Heart left ventricle (tissue), 16 donors: ENCODE measurements at regions not wholly inside any gene's neighbourhood (a gene's known extent, or its start where the extent isn't known, plus 50 kb on each side); places are given as distances from the start of the nearest gene placed in this dataset.

Experiments used
- ATAC-seq, 4 donors: fragments of 200-7000 bp; cut with Tn5 transposase; one replicate each; pipeline ENCODE4 v1.9.1; 2020 to 2022; ENCODE audit warnings: moderate library complexity in 4 of 4, mild to moderate bottlenecking in 3 of 4, moderate number of reproducible peaks in 1 of 4
- DNase-seq, 5 donors: peaks; one replicate each; pipeline ENCODE4 v3.0.0-alpha.2; 2020
- H3K27ac ChIP-seq, 12 donors: fragments of 200-600 bp; sonication (generic) in 4 of 12; one replicate each; pipeline versions ENCODE4 v1.5.0 to v1.8.0; 2016 to 2022; ENCODE audit warnings: mild to moderate bottlenecking in 2 of 12
- H3K27me3 ChIP-seq, 9 donors: fragments of 200-600 bp; sonication (generic) in 2 of 9; one replicate each; pipeline versions ENCODE4 v1.5.1 to v1.8.0; 2016 to 2022; ENCODE audit warnings: mild to moderate bottlenecking in 3 of 9
- H3K36me3 ChIP-seq, 9 donors: fragments of 200-600 bp; sonication (generic) in 2 of 9; one replicate each; pipeline versions ENCODE4 v1.5.0 to v1.8.0; 2018 to 2022; ENCODE audit warnings: mild to moderate bottlenecking in 2 of 9
- H3K4me1 ChIP-seq, 12 donors: fragments of 200-600 bp; sonication (generic) in 4 of 12; one replicate each; pipeline versions ENCODE4 v1.5.0 to v1.8.0; 2016 to 2022; ENCODE audit warnings: mild to moderate bottlenecking in 3 of 12
- H3K4me3 ChIP-seq, 12 donors: fragments of 200-600 bp; sonication (generic) in 4 of 12; one replicate each; pipeline versions ENCODE4 v1.5.0 to v1.8.0; 2017 to 2022; ENCODE audit warnings: mild to moderate bottlenecking in 9 of 12, moderate library complexity in 4 of 12
- H3K9me3 ChIP-seq, 12 donors: fragments of 200-600 bp; sonication (generic) in 4 of 12; one replicate each; pipeline versions ENCODE4 v1.5.0 to v1.8.0; 2016 to 2022; ENCODE audit warnings: mild to moderate bottlenecking in 1 of 12
- CTCF ChIP-seq, 12 donors: fragments of 200-600 bp; sonication (generic) in 4 of 12; IDR thresholded peaks; one replicate each; pipeline versions ENCODE4 v1.5.0 to v1.8.0; 2018 to 2022; ENCODE audit warnings: antibody characterized with exemption in 12 of 12, mild to moderate bottlenecking in 5 of 12
- POLR2A ChIP-seq, 2 donors: fragments of 450-650 bp; IDR thresholded peaks; one replicate each; pipeline ENCODE4 v1.6.1; 2017; ENCODE audit warnings: antibody characterized with exemption in 2 of 2, mild to moderate bottlenecking in 2 of 2, moderate library complexity in 2 of 2
- WGBS, 4 donors: extraction: QIAGEN DNeasy Blood & Tissue Kit in 2 of 4; methylation state at CpG; one replicate each; pipeline versions ENCODE4 v1.1.5 to v1.1.7; 2013 to 2018; 5-methylcytosine and 5-hydroxymethylcytosine counted together
- intact Hi-C, 10 donors: fragments of 100-400 bp; cut with DNase I; formaldehyde crosslinking; loops; one replicate each; pipeline versions ENCODE4 v1.11.1 to v1.14.2; 2022
- donor health status: ischemic (EF 13 %, LVEDD 7.1; RV severe dilation, severe dysfunction).
- donor health status: healthy with polysubstance abuse.
- donor health status: DM: no; HTN: yes; CAD: no.
- donor health status: DM: no; HTN: no; CAD: no.
- donor health status: ischemic (EF 25% LVEDD 6.9; RV normal size, moderate dysfunction).
- donor health status: ischemic (EF 25% LVEDD 5.7; RV mildly dilated, moderate dysfunction).
- donor health status: healthy.
- donor health status: DM: yes; HTN: yes; CAD: no.
- donor health status: ischemic (EF 35%, LVEDD 5.7; RV mildly dilated, moderate dysfunction).
- donor health status: nonischemic (EF 11% LVEDD 7.7; RV severe dilation, severe dysfunction).
- donor health status: DM: yes; HTN: yes; CAD: no.
- donor health status: PGD.
- donor health status: ischemic (EF 29% LVEDD 5.4; RV normal size, mild dysfunction).
- donor health status: nonischemic (EF 23%, LVEDD 6.1; RV moderate dilation, normal function).

- WGBS, 4 donors, result 91 to 92% (median 91%) methylated on average over 8 to 9 of the region's 9 CpGs
- DNase-seq (no peak), ATAC-seq (peak in 1 of 4 donors; percentile 11)
- intact Hi-C loops, result loop anchor here in 6 of 10 donors (5.0 to 10.0 kb wide), 4 partner anchors 128 to 153 kb away; no protein-coding TSS in a partner anchor
- Histone ChIP-seq H3K36me3 (no peaks in the 10 kb centered on the region), H3K4me1 (peaks cover 0 to 5% (median 0%) of the 10 kb centered on the region in 12 donors), H3K4me3 (no peak overlapping the region), H3K9me3 (no peaks in the 10 kb centered on the region), H3K27me3 (no peaks in the 10 kb centered on the region), H3K27ac (peak overlapping the region in 1 of 12 donors; percentile 85)
- TF ChIP-seq CTCF (IDR thresholded peaks at IDR 0.05), result no peak
- TF ChIP-seq POLR2A (IDR thresholded peaks at IDR 0.05), result no peak
Measured at GRCh38 chr2:38464971-38465788, 88.1 kb upstream of the ATL2 start.

- intact Hi-C loops, result loop anchor here in 3 of 10 donors (5.0 to 10.0 kb wide), 2 partner anchors 126 to 149 kb away; no protein-coding TSS in a partner anchor
- Histone ChIP-seq H3K9me3 (no peaks in the 10 kb centered on the region), H3K27me3 (no peaks in the 10 kb centered on the region), H3K27ac (peak overlapping the region in 1 of 12 donors; percentile 85), H3K4me3 (no peak overlapping the region), H3K36me3 (no peaks in the 10 kb centered on the region), H3K4me1 (peaks cover 0 to 5% (median 0%) of the 10 kb centered on the region in 12 donors)
- no peak for TF ChIP-seq CTCF (IDR thresholded peaks at IDR 0.05)
- no peak for TF ChIP-seq POLR2A (IDR thresholded peaks at IDR 0.05)
- DNase-seq (no peak), ATAC-seq (no peak)
- WGBS, 4 donors, result 94 to 96% (median 95%) methylated on average over 4 of the region's 4 CpGs
Measured at GRCh38 chr2:38463752-38464151, 86.7 kb upstream of the ATL2 start.

- no peak for DNase-seq
- no peaks in the 10 kb centered on the region for H3K27me3 ChIP-seq
- H3K4me3 ChIP-seq, result no peak overlapping the region
- peak in 3 of 4 donors; percentile 44 to 69 (median 68) for ATAC-seq
- no peak for TF ChIP-seq CTCF (IDR thresholded peaks at IDR 0.05)
- no peak for TF ChIP-seq POLR2A (IDR thresholded peaks at IDR 0.05)
- H3K36me3 ChIP-seq, result no peaks in the 10 kb centered on the region
- intact Hi-C loops, result loop anchor here in 3 of 10 donors (5.0 to 10.0 kb wide), 2 partner anchors 125 to 147 kb away; no protein-coding TSS in a partner anchor
- WGBS, 4 donors, result 76 to 90% (median 87%) methylated on average over 7 of the region's 7 CpGs
- no peaks in the 10 kb centered on the region for H3K9me3 ChIP-seq
- peak overlapping the region in 1 of 12 donors; percentile 85 for H3K27ac ChIP-seq
- peaks cover 0 to 5% (median 0%) of the 10 kb centered on the region in 12 donors for H3K4me1 ChIP-seq
Measured at GRCh38 chr2:38462121-38462661, 85.1 kb upstream of the ATL2 start.

GRCh38 chr2:38461470-38461869 lies 84.4 kb upstream of the ATL2 start:
- intact Hi-C loops, result loop anchor here in 3 of 10 donors (5.0 to 10.0 kb wide), 2 partner anchors 124 to 147 kb away; no protein-coding TSS in a partner anchor
- DNase-seq, result no peak
- ATAC-seq, result no peak
- H3K36me3 ChIP-seq, result no peaks in the 10 kb centered on the region
- H3K27me3 ChIP-seq, result no peaks in the 10 kb centered on the region
- TF ChIP-seq CTCF (IDR thresholded peaks at IDR 0.05) (no peak), POLR2A (IDR thresholded peaks at IDR 0.05) (no peak)
- H3K4me3 ChIP-seq, result no peak overlapping the region
- no peaks in the 10 kb centered on the region for H3K9me3 ChIP-seq
- H3K4me1 ChIP-seq, result peaks cover 0 to 2% (median 0%) of the 10 kb centered on the region in 12 donors
- 71 to 89% (median 81%) methylated on average over 1 of the region's 1 CpG for WGBS, 4 donors
- no peak overlapping the region for H3K27ac ChIP-seq
